HFF-Myc (cell line): ENCODE measurements at regions not wholly inside any gene's neighbourhood (a gene's known extent, or its start where the extent isn't known, plus 50 kb on each side); places are given as distances from the start of the nearest gene placed in this dataset.

Experiments used
- DNase-seq: peaks from one replicate; pipeline ENCODE4 v3.0.0-alpha.2; 2011; ENCODE audit warnings: low read depth; ENCODE audit errors: extremely low read depth
- H3K4me3 ChIP-seq: replicated peaks from 2 replicates; pipeline ENCODE4 v1.5.1; 2011; ENCODE audit warnings: low read depth, mild to moderate bottlenecking, control low read depth, low read length
- CTCF ChIP-seq: IDR thresholded peaks from 2 replicates; pipeline ENCODE4 v1.5.1; 2012; ENCODE audit warnings: mild to moderate bottlenecking, low read depth, low read length, control low read depth; ENCODE audit errors: missing control alignments

GRCh38 chr2:176774766-176775451 is 437.7 kb upstream of the HNRNPA3 start:
- H3K4me3 ChIP-seq = no peak overlapping the region
- no peak for DNase-seq

GRCh38 chr2:176777262-176777661 is 435.3 kb upstream of the HNRNPA3 start:
- DNase-seq = no peak
- no peak overlapping the region for H3K4me3 ChIP-seq
- no peak for TF ChIP-seq CTCF

More at GRCh38 chr2:176774766-176775451, 437.7 kb upstream of the HNRNPA3 start:
- TF ChIP-seq CTCF = no peak

- no peak for TF ChIP-seq CTCF
- no peak overlapping the region for H3K4me3 ChIP-seq
These were observed 432.7 kb upstream of the HNRNPA3 start for GRCh38 chr2:176779917-176780316.

GRCh38 chr2:176780348-176780747 is 432.2 kb upstream of the HNRNPA3 start:
- TF ChIP-seq CTCF = no peak
- no peak overlapping the region for H3K4me3 ChIP-seq
- no peak for DNase-seq

More at GRCh38 chr2:176779917-176780316, 432.7 kb upstream of the HNRNPA3 start:
- DNase-seq = no peak

GRCh38 chr2:176781570-176782217 is 430.9 kb upstream of the HNRNPA3 start:
- H3K4me3 ChIP-seq = no peak overlapping the region
- TF ChIP-seq CTCF = no peak
- no peak for DNase-seq

GRCh38 chr2:176784633-176785200 is 427.9 kb upstream of the HNRNPA3 start:
- TF ChIP-seq CTCF = no peak
- no peak overlapping the region for H3K4me3 ChIP-seq
- no peak for DNase-seq
